ENCODE measurements at regions not wholly inside any gene's neighbourhood (a gene's known extent, or its start where the extent isn't known, plus 50 kb on each side); places are given as distances from the start of the nearest gene placed in this dataset.

- TF ChIP-seq POLR2A (IDR thresholded peaks at IDR 0.05) = no peak
- TF ChIP-seq POLR2AphosphoS5 (IDR thresholded peaks at IDR 0.05) = no peak
Observed at GRCh38 chr11:135009125-135009524, 597.1 kb upstream of the B3GAT1 start.
